Activated naive CD4-positive, alpha-beta T cell treated with anti-CD3 and anti-CD28 coated beads, Interleukin-2, amount 50 U/mL, for 72 hours (primary cell): ENCODE measurements at regions not wholly inside any gene's neighbourhood (a gene's known extent, or its start where the extent isn't known, plus 50 kb on each side); places are given as distances from the start of the nearest gene placed in this dataset.

Experiments
- ATAC-seq, 2 donors: fragments of 150-1000 bp; cut with Tn5 transposase; 2 replicates each; pipeline ENCODE4 v1.10.0; 2021; ENCODE audit warnings: mild to moderate bottlenecking in 2 of 2, moderate library complexity in 2 of 2
- DNase-seq, 2 donors: peaks; one replicate each; pipeline ENCODE4 v3.0.0; 2021 to 2022; ENCODE audit warnings: low spot score in 2 of 2
- H3K27ac Mint-ChIP-seq, 2 donors: one replicate each; pipeline ENCODE4 v1.8.0; 2022; ENCODE audit warnings: mild to moderate bottlenecking in 2 of 2, mixed read lengths in 2 of 2
- H3K36me3 Mint-ChIP-seq, 2 donors: one replicate each; pipeline ENCODE4 v1.8.0; 2022; ENCODE audit warnings: mixed read lengths in 2 of 2
- H3K9me3 Mint-ChIP-seq, 2 donors: one replicate each; pipeline ENCODE4 v1.8.0; 2022; ENCODE audit warnings: mixed read lengths in 2 of 2

GRCh38 chr6:73888050-73888449, 192.0 kb downstream of the CD109 start:
- Mint-ChIP-seq H3K36me3 (no peaks in the 10 kb centered on the region), H3K9me3 (peaks cover 0 to 10% of the 10 kb centered on the region in 2 donors), H3K27ac (no peak overlapping the region)
- no peak for ATAC-seq
- no peak for DNase-seq

- DNase-seq: no peak
These were observed 189.4 kb downstream of the CD109 start for GRCh38 chr6:73885393-73885792.

GRCh38 chr6:73884540-73884939, 188.5 kb downstream of the CD109 start:
- DNase-seq: no peak
- Mint-ChIP-seq H3K36me3 (no peaks in the 10 kb centered on the region), H3K9me3 (no peaks in the 10 kb centered on the region), H3K27ac (no peak overlapping the region)
- ATAC-seq: no peak

More at GRCh38 chr6:73885393-73885792, 189.4 kb downstream of the CD109 start:
- Mint-ChIP-seq H3K27ac (no peak overlapping the region), H3K36me3 (no peaks in the 10 kb centered on the region), H3K9me3 (peaks cover 0 to 2% of the 10 kb centered on the region in 2 donors)
- ATAC-seq: no peak

GRCh38 chr6:73879501-73880293, 183.7 kb downstream of the CD109 start:
- H3K9me3 Mint-ChIP-seq: peaks cover 0 to 2% of the 10 kb centered on the region in 2 donors
- no peak overlapping the region for H3K27ac Mint-ChIP-seq
- ATAC-seq (no peak), DNase-seq (no peak)
- peaks cover 0 to under 1% of the 10 kb centered on the region in 2 donors for H3K36me3 Mint-ChIP-seq

GRCh38 chr6:73878403-73878802, 182.4 kb downstream of the CD109 start:
- ATAC-seq: no peak
- Mint-ChIP-seq H3K9me3 (peaks cover 0 to 4% of the 10 kb centered on the region in 2 donors), H3K36me3 (peaks cover 0 to 4% of the 10 kb centered on the region in 2 donors), H3K27ac (no peak overlapping the region)
- no peak for DNase-seq
